ENCODE measurements at regions not wholly inside any gene's neighbourhood (a gene's known extent, or its start where the extent isn't known, plus 50 kb on each side); places are given as distances from the start of the nearest gene placed in this dataset.
"Not testable (repeated sequence)": the region's sequence is repeated elsewhere in the genome, so short reads cannot be mapped to it uniquely, and the experiment has no call there.

DNA sequence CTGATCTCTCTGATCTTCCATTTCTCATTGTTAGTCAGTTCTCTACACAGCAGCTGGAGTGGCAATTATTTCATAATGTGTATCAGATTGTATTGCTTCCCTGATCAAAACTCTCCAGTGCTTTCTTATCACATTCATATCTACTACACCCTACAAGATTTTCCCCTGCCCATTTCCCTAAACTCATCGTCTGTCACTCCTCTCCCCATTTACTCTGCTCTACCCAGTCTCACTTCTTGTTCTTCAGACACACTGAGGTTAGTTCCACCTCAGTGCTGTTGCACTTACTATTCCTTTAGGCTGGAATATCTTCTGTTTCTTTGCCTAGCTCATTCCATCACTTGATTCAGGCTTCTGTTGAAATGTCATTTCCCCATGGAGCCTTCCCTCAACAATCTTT is 197.1 kb downstream of the SATB1 start:
- DNase-seq (peak; percentile 44), ATAC-seq (ENCODE audit: low read depth in 2 of 2) (peak; percentile 45 to 49)
- Mint-ChIP-seq H3K9me3 (no peaks in the 10 kb centered on the region), H3K4me3 (peak overlapping the region; percentile 3 to 74 (median 58)), H3K4me1 (peaks cover 39 to 55% (median 43%) of the 10 kb centered on the region in 3 donors), H3K27ac (peak overlapping the region in 5 of 6 donors; percentile 4 to 93 (median 36)), H3K36me3 (no peaks in the 10 kb centered on the region), H3K27me3 (peaks cover 0 to 5% (median 4%) of the 10 kb centered on the region in 3 donors)

DNA sequence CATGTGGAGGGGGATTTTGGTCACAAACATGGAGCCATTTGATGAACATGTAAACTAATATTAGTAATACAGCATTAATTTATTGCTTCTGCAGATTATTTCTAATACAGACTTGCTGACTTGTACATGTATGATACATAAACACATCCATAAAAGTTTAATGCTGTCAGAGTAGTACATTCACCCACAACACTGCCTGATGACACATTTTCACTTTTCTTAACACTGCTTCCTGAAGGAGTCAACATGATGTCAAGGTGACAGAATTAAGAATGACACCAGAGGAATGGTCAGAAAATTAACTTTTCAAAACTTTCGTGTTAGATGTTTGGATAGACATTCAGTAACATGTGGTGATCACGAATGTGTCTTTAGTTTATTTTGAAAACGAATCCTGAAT is 199.4 kb downstream of the SATB1 start:
- Mint-ChIP-seq H3K36me3 (no peaks in the 10 kb centered on the region), H3K27ac (peak overlapping the region in 1 of 6 donors; percentile 50), H3K4me1 (peaks cover 52 to 74% (median 57%) of the 10 kb centered on the region in 3 donors), H3K9me3 (no peaks in the 10 kb centered on the region), H3K27me3 (no peaks in the 10 kb centered on the region), H3K4me3 (peak overlapping the region in 5 of 8 donors; percentile 16 to 84 (median 37))
- ATAC-seq (ENCODE audit: low read depth in 2 of 2) (no peak), DNase-seq (no peak)

DNA sequence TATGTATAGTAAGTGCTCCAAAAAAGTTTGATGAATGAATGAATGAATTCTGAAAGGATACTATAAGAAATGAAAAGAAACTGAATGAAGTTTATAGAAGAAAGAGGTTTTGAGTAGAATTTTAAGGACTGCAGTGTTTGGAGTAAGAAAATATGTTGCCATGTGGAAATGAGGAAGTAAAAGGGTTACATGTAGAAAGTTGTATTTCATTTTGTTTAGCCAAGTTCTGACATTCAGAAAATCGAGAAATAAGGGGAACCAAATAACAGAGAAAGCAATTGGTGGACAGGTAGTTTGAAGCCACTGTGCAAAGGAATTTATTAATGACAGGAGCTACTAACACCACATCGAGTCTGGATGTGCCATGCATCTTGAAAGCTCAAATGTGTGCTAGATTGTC is 200.7 kb downstream of the SATB1 start:
- DNase-seq (peak; percentile 25), ATAC-seq (ENCODE audit: low read depth in 2 of 2) (no peak)
- H3K4me1 Mint-ChIP-seq: peaks cover 57 to 82% (median 65%) of the 10 kb centered on the region in 3 donors
- H3K27me3 Mint-ChIP-seq: no peaks in the 10 kb centered on the region
- peak overlapping the region in 5 of 6 donors; percentile 36 to 95 (median 85) for H3K27ac Mint-ChIP-seq
- no peaks in the 10 kb centered on the region for H3K36me3 Mint-ChIP-seq
- H3K9me3 Mint-ChIP-seq: no peaks in the 10 kb centered on the region
- peak overlapping the region; percentile 49 to 85 (median 76) for H3K4me3 Mint-ChIP-seq

DNA sequence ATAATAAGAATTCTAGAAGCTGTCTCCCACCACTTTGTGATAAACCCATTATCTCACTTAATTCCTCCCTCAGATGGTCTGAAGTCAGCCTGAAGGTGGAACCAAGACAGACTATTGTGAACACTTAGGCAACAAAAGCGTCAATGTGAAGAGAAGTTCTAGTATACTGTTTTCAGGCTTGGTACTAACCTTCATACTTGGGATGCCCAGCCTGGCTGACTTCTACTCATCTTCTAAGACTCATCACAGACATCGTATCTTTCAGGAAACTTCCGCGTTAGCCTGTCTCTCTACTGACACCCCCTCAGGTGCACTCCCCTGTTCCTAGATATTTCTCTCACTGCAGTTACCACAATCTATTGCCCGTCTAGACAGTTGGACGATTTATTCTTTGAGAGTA is 201.2 kb downstream of the SATB1 start:
- H3K36me3 Mint-ChIP-seq: no peaks in the 10 kb centered on the region
- ATAC-seq (ENCODE audit: low read depth in 2 of 2) (peak; percentile 20 to 28), DNase-seq (no peak)
- peak overlapping the region; percentile 49 to 85 (median 76) for H3K4me3 Mint-ChIP-seq
- peaks cover 57 to 87% (median 68%) of the 10 kb centered on the region in 3 donors for H3K4me1 Mint-ChIP-seq
- H3K27ac Mint-ChIP-seq: peak overlapping the region in 5 of 6 donors; percentile 36 to 95 (median 87)
- H3K9me3 Mint-ChIP-seq: no peaks in the 10 kb centered on the region
- H3K27me3 Mint-ChIP-seq: no peaks in the 10 kb centered on the region

DNA sequence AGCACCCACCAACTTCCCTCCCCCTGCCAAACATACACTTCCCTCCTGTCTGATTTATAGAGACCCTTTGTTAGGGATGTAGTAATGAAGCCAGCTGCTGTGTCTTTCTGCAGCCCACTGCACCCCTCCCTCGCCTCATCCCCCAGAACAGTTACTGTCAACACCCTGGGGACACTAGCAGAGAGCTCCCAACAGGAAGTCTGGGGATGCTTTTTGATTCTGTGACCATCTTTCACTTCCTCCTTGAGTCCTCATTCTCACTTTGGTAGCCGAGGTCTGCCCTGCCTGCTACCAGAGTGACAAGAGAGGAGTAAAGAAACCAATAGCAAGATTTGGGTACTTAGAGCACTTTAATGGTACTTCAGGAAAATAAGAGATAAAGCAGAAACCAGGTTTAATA is 201.6 kb downstream of the SATB1 start:
- ATAC-seq (ENCODE audit: low read depth in 2 of 2): peak; percentile 91
- H3K4me3 Mint-ChIP-seq: peak overlapping the region; percentile 49 to 85 (median 76)
- H3K9me3 Mint-ChIP-seq: no peaks in the 10 kb centered on the region
- peak overlapping the region in 5 of 6 donors; percentile 36 to 95 (median 87) for H3K27ac Mint-ChIP-seq
- H3K27me3 Mint-ChIP-seq: no peaks in the 10 kb centered on the region
- H3K4me1 Mint-ChIP-seq: peaks cover 58 to 91% (median 71%) of the 10 kb centered on the region in 3 donors
- peak; percentile 86 for DNase-seq
- no peaks in the 10 kb centered on the region for H3K36me3 Mint-ChIP-seq

DNA sequence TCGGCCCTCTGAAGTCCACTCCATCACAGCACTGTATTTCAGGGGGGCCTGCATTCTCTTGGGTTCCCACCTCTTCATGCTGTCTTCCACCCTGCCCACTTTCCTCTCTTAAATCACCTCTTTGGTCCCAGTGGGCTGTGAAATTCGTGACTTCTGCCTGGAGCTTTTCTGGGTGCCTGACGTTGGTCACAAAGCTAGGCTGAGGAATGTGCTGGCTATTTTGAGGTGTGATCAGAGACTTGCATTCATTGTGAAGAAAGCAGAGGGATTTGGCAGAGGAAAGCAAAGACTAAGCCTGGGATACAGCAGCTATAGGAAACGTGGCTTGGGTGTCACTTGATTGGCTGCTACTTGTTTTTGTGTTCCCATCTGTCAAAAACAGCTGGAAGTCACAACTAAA is 202.5 kb downstream of the SATB1 start:
- DNase-seq (no peak), ATAC-seq (ENCODE audit: low read depth in 2 of 2) (no peak)
- Mint-ChIP-seq H3K4me3 (peak overlapping the region in 5 of 8 donors; percentile 7 to 84 (median 49)), H3K27ac (peak overlapping the region in 2 of 6 donors; percentile 45 to 87), H3K36me3 (no peaks in the 10 kb centered on the region), H3K4me1 (peaks cover 58 to 89% (median 70%) of the 10 kb centered on the region in 3 donors), H3K9me3 (no peaks in the 10 kb centered on the region), H3K27me3 (no peaks in the 10 kb centered on the region)

DNA sequence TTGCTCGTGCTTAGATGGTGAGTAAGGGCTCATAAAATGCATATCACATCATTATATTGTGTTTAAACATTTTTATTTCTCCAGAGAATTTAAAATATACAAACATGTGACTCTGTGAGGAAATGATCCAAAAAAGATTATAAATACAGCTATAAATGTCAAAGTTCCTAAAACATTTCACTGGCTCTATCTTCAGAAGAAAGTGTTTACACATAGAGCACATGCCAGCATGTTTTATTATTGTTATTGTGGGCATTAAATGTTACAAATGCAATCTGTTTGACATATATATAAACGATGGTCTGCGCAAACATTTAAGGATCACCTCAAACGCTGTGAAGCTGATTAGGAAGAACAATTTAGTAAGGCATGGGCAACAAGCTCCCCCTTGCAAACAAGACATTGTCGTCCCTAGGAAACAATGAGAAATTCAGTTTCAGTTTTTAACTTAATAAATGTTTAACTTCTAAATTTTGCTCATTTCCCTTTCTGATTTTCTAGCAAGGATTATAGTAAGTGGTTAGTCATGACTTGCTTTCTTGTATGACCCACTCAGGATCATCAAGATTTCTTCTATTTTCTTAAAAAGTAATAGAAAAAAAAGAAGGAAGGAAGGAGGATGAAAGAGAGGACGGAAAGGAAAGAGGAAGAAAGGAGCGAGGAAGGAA is 207.5 kb downstream of the SATB1 start:
- Mint-ChIP-seq H3K4me1 (peaks cover 26 to 64% (median 31%) of the 10 kb centered on the region in 3 donors), H3K9me3 (peaks cover 0 to 2% (median 0%) of the 10 kb centered on the region in 7 donors), H3K36me3 (no peaks in the 10 kb centered on the region), H3K4me3 (no peak overlapping the region), H3K27ac (peak overlapping the region in 1 of 6 donors; percentile 82), H3K27me3 (no peaks in the 10 kb centered on the region)
- DNase-seq: no peak
- ATAC-seq (ENCODE audit: low read depth in 2 of 2): no peak

DNA sequence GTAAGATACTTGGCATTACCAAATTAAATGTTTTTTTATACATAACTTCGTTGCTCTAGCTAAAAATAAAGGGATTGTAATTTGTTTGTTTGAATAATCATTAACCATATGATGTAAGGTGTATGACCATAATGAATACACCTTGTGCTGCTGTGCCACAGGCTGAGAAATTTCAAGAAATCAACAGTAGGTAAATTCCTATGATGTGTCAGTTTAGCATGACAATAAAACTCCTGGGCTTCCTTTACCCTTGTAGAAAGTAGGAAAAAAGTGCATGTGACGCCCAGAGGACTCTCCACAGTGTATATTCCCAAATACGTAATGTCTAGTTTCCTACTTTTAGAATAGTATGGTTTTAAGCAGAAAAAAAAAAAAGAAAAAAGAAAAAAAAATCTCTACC is 208.1 kb downstream of the SATB1 start:
- no peak for ATAC-seq (ENCODE audit: low read depth in 2 of 2)
- Mint-ChIP-seq H3K4me3 (no peak overlapping the region), H3K27ac (peak overlapping the region in 1 of 6 donors; percentile 47)

DNA sequence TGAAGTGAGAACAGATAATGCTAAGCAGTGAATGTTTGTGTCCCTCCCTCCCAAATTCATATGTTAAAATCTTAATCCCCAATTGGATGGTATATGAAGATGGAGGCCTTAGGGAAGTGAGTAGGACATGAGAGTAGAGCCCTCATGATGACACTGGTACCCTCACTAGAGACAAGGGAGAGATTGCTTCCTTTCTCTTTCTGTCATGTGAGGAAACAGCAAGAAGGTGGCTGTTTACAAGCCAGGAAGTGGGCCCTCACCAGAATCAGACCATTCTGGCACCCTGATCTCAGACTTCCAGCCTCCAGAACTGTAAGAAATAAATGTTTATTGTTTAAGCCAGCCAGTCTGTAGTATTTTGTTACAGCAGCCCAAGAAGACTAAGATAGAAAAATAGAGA is 209.5 kb downstream of the SATB1 start:
- H3K36me3 Mint-ChIP-seq: no peaks in the 10 kb centered on the region
- ATAC-seq (ENCODE audit: low read depth in 2 of 2) (peak; percentile 62 to 63), DNase-seq (no peak)
- peak overlapping the region in 1 of 8 donors; percentile 51 for H3K4me3 Mint-ChIP-seq
- H3K9me3 Mint-ChIP-seq: peaks cover 0 to 2% (median 0%) of the 10 kb centered on the region in 7 donors
- peaks cover 20 to 50% (median 20%) of the 10 kb centered on the region in 3 donors for H3K4me1 Mint-ChIP-seq
- H3K27ac Mint-ChIP-seq: peak overlapping the region in 3 of 6 donors; percentile 18 to 80 (median 79)
- H3K27me3 Mint-ChIP-seq: peaks cover 0 to 5% (median 4%) of the 10 kb centered on the region in 3 donors

More for the DNA sequence above, 208.1 kb downstream of the SATB1 start:
- peaks cover 0 to 2% (median 0%) of the 10 kb centered on the region in 7 donors for H3K9me3 Mint-ChIP-seq
- H3K4me1 Mint-ChIP-seq: peaks cover 19 to 59% (median 24%) of the 10 kb centered on the region in 3 donors
- H3K27me3 Mint-ChIP-seq: no peaks in the 10 kb centered on the region
- no peak for DNase-seq
- no peaks in the 10 kb centered on the region for H3K36me3 Mint-ChIP-seq

DNA sequence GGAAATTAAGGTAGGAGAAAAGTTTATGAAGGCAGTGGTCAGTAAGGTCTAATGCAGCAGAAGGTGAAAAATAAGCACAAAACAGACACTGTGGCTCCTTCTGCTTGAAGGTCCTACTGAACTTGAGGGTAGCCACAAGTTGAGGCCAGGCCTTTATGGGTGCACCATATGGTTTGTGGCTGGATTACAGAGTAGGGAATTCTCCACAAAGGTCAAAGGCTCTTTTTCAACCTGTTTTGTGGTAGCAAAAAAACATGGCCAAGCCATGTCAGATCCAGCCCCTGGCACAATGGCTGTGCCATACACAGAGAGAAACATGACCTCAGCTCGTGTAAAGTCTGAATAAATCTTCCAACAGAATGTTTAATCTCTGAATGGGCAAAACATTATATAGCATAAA is 214.0 kb downstream of the SATB1 start:
- Mint-ChIP-seq H3K4me1 (peaks cover 6 to 40% (median 8%) of the 10 kb centered on the region in 3 donors), H3K4me3 (no peak overlapping the region), H3K27me3 (peaks cover 4 to 13% (median 8%) of the 10 kb centered on the region in 3 donors), H3K9me3 (peaks cover 0 to 2% (median 0%) of the 10 kb centered on the region in 7 donors), H3K27ac (no peak overlapping the region), H3K36me3 (no peaks in the 10 kb centered on the region)
- no peak for ATAC-seq (ENCODE audit: low read depth in 2 of 2)
- no peak for DNase-seq

DNA sequence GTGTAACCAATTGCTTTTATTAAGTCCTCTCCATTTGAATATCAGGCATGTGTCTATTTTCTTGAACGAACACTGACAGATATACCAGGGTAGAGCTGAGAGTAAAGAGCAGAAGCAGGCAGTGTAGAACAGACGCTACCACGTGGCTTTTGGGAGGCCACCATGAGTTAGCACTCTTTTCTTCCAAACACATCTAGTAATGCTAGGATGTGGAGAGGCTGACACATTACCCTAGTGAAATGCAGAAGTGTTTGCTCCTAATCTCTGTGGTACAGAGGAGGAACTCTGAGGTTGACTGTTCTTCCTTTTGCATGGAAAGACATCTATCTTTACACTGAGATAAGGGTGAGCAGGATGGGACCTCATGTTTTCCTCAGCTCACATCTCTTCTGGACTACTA is 216.3 kb downstream of the SATB1 start:
- Mint-ChIP-seq H3K27me3 (peaks cover 4 to 13% (median 8%) of the 10 kb centered on the region in 3 donors), H3K4me3 (no peak overlapping the region), H3K4me1 (peaks cover 5 to 27% (median 6%) of the 10 kb centered on the region in 3 donors), H3K9me3 (no peaks in the 10 kb centered on the region), H3K36me3 (no peaks in the 10 kb centered on the region), H3K27ac (no peak overlapping the region)
- peak; percentile 26 to 50 for ATAC-seq (ENCODE audit: low read depth in 2 of 2)
- DNase-seq: no peak

DNA sequence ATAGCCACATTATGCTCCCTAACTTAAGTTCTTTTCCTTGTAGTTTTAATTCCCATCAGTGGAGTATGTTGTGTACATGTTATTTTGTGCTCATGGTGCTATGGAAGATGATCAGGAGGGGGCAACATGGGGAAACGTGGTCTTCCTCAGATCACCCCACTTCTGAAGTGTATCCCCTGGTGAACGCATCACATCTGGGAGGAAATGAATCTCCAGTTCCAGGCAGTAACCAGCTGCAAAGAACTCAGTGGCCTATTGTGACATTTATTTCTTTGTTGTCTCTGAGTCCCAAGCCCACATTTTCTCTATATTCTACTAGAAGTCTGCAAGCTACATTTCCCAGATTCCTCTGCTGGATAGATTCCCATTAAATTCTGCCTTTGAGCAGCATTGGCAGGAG is 217.0 kb downstream of the SATB1 start:
- no peak for DNase-seq
- ATAC-seq (ENCODE audit: low read depth in 2 of 2): no peak
- H3K4me3 Mint-ChIP-seq: no peak overlapping the region
- H3K36me3 Mint-ChIP-seq: no peaks in the 10 kb centered on the region
- peaks cover 4 to 13% (median 8%) of the 10 kb centered on the region in 3 donors for H3K27me3 Mint-ChIP-seq
- H3K27ac Mint-ChIP-seq: peak overlapping the region in 1 of 6 donors; percentile 28
- H3K9me3 Mint-ChIP-seq: no peaks in the 10 kb centered on the region
- peaks cover 4 to 21% (median 6%) of the 10 kb centered on the region in 3 donors for H3K4me1 Mint-ChIP-seq

DNA sequence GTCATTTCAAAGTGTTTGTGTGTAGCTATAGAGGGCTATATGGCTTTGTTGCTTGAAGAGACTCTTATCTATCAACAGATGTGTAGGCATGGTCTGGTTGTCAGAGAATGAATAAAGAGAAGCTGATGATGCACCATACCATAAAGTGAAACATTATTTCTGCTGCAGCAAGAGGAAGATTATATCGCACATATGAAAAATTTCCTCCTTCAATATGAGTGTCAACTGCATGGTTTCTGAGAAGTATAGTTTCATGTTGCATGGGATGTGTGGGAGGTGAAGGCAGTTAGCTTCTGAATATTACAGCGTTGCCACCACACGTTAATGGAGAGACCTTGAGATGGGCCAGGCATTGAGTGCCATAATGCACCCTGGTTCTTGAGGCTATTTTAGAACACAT is 217.9 kb downstream of the SATB1 start:
- H3K36me3 Mint-ChIP-seq: no peaks in the 10 kb centered on the region
- H3K27ac Mint-ChIP-seq: no peak overlapping the region
- H3K27me3 Mint-ChIP-seq: peaks cover 4 to 13% (median 8%) of the 10 kb centered on the region in 3 donors
- H3K4me1 Mint-ChIP-seq: peaks cover 4 to 18% (median 6%) of the 10 kb centered on the region in 3 donors
- no peaks in the 10 kb centered on the region for H3K9me3 Mint-ChIP-seq
- ATAC-seq (ENCODE audit: low read depth in 2 of 2) (no peak), DNase-seq (no peak)
- no peak overlapping the region for H3K4me3 Mint-ChIP-seq

DNA sequence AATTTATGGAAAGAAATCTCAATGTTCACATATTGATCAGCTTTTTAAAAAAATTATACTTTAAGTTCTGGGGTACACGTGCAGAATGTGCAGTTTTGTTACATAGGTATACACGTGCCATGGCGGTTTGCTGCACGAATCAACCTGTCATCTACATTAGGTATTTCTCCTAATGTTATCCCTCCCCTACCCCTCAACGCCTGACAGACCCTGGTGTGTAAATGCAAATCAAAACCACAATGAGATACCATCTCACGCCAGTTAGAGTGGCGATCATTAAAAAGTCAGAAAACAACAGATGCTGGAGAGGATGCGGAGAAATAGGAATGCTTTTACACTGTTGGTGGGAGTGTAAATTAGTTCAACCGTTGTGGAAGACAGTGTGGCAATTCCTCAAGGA is 219.4 kb downstream of the SATB1 start:
- DNase-seq; H3K27ac Mint-ChIP-seq; ATAC-seq (ENCODE audit: low read depth in 2 of 2); H3K4me3 Mint-ChIP-seq; H3K36me3 Mint-ChIP-seq; H3K9me3 Mint-ChIP-seq; H3K27me3 Mint-ChIP-seq: not testable (repeated sequence)
- peaks cover under 1 to 18% (median 6%) of the 10 kb centered on the region in 3 donors for H3K4me1 Mint-ChIP-seq

Data from naive B cell (primary cell).